Epithelial cell of proximal tubule (primary cell): ENCODE measurements at regions not wholly inside any gene's neighbourhood (a gene's known extent, or its start where the extent isn't known, plus 50 kb on each side); places are given as distances from the start of the nearest gene placed in this dataset.
"Not testable (repeated sequence)": the region's sequence is repeated elsewhere in the genome, so short reads cannot be mapped to it uniquely, and the experiment has no call there.

Experiments
- DNase-seq: peaks from one replicate; pipeline ENCODE4 v3.0.0-alpha.2; 2011; ENCODE audit warnings: low read depth
- H3K4me3 ChIP-seq: 2 replicates; pipeline ENCODE4 v1.5.1; 2011; ENCODE audit warnings: low read depth, mild to moderate bottlenecking, low read length
- CTCF ChIP-seq: conservative IDR thresholded peaks from 2 replicates; pipeline ENCODE4 v1.5.1; 2012; ENCODE audit warnings: low read depth, mild to moderate bottlenecking, low read length

GRCh38 chr3:25911525-25912295 is 121.8 kb downstream of the OXSM start:
- no peak overlapping the region for H3K4me3 ChIP-seq
- no peak for DNase-seq
- TF ChIP-seq CTCF = no peak

DNA sequence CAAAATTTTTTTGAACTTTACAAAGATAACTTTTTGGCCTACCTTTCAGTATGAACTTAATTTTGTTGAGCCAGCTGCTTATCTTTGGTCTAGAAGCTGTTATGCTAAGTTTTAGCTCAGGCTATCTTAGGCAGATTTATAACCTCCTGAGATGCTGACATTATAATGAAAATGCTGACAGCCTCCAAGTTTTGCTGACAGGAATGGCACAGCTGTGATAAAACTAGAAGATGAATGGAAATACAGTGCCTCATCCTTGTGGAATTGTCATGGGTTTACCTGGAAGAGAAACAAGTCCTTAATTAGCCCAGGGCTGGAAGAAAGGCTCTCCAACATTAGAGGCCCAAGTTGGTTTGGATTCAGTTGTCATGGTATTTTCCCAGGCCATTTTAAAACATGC is 123.3 kb downstream of the OXSM start:
- no peak for DNase-seq
- TF ChIP-seq CTCF = no peak
- no peak overlapping the region for H3K4me3 ChIP-seq

- DNase-seq = no peak
- no peak overlapping the region for H3K4me3 ChIP-seq
- TF ChIP-seq CTCF = no peak
These were observed 125.8 kb downstream of the OXSM start for GRCh38 chr3:25915673-25916072.

DNA sequence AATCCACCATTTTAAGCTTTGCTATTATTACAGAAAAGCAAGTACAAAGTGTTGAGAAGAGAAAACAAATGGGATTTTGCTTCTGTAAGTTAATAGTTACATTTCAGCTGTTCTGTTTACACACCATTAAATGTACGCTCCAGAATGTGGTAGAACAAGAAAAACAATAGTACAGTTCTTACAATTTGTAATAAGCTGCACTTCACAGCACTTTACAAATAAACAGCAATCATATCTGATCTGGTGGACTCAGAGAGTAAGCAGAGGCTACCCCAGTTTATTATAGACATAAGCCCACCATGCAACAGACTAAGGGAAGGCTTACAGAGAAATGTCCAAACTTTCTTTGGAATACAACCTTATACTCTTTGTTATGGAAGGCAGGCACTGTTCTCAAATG is 126.4 kb downstream of the OXSM start:
- no peak overlapping the region for H3K4me3 ChIP-seq
- TF ChIP-seq CTCF = no peak
- DNase-seq = no peak

- H3K4me3 ChIP-seq, DNase-seq: not testable (repeated sequence)
These were observed 142.1 kb downstream of the OXSM start for GRCh38 chr3:25931967-25932366.

DNA sequence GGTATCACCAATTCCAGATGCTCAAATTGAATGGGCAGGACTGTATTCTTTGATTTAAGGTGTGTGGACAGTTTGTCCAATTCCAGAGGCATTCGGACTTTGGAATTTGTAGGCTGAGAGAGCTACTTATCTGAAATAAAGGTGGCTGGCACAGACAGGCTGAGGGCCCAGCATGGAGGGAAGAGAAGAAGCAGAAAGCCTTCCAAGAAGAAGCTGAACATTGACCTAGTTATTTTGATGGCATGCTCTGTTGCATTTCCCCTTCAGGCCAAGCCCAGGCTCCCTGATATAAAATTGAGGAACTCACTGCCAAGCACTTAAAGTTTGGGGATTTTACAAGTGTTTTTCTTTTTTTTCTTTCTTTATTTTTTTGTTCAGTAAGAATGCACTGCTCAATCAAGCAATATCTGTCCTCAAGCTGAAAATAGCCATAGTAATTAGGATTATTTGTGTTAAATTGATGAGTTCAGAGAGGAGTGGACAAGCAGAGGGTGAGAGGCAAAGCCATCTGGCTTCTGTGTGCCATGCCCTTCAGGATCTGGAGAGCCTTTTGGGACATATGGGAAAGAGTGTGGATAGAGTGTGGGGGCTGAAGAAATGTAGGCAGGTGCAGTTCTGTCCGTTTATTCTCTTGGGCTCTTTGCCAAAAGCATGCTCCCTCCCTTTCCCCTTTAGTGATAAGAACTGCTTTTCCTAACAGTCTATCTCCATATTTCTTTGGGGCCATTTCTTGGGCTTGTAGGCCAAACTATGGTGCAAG is 148.9 kb downstream of the OXSM start:
- TF ChIP-seq CTCF = no peak
- no peak overlapping the region for H3K4me3 ChIP-seq
- DNase-seq = no peak

DNA sequence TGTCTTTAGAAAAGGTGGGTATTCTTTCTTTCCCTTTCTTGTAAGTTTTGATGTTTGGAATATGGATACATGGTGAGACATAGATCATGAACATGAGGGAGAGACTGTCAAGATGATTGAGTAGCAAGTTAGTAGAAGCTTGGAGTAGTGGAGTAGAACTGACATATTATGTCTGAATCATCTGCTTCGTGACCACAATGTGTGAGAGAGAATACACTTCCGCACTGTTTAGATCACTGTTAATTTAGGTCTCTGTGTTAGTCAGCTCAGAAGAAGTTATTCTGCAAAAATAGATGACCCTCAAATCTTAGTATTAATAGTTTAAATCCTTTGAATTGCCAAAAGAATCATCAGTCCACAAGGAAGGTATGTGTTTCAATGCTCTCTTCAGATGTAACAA is 151.0 kb downstream of the OXSM start:
- H3K4me3 ChIP-seq = no peak overlapping the region
- no peak for TF ChIP-seq CTCF
- DNase-seq = no peak
